Neural progenitor cell (in vitro differentiated cells): ENCODE measurements at regions not wholly inside any gene's neighbourhood (a gene's known extent, or its start where the extent isn't known, plus 50 kb on each side); places are given as distances from the start of the nearest gene placed in this dataset.

Source experiments
- DNase-seq: peaks from one replicate; pipeline ENCODE4 v3.0.0-alpha.2; 2016; ENCODE audit warnings: low spot score
- H2AFZ ChIP-seq: fragments of 200-600 bp; sonication (generic); replicated peaks from 2 replicates; pipeline ENCODE4 v1.6.1; 2016; ENCODE audit warnings: antibody characterized with exemption
- H3F3A ChIP-seq: fragments of 200-600 bp; sonication (generic); 2 replicates; pipeline ENCODE4 v1.6.1; 2016; ENCODE audit warnings: antibody characterized with exemption, low read depth
- H3K27ac ChIP-seq: fragments of 200-600 bp; sonication (generic); 2 replicates; pipeline ENCODE4 v1.5.1; 2016; ENCODE audit warnings: mild to moderate bottlenecking
- H3K27me3 ChIP-seq: fragments of 200-600 bp; sonication (generic); 2 replicates; pipeline ENCODE4 v1.6.1; 2016; ENCODE audit warnings: mild to moderate bottlenecking, moderate library complexity
- H3K36me3 ChIP-seq: fragments of 200-600 bp; sonication (generic); 2 replicates; pipeline ENCODE4 v1.5.1; 2016
- H3K4me1 ChIP-seq: fragments of 200-600 bp; sonication (generic); 2 replicates; pipeline ENCODE4 v1.6.1; 2016; ENCODE audit warnings: mixed run types
- H3K4me2 ChIP-seq: fragments of 200-600 bp; sonication (generic); 2 replicates; pipeline ENCODE4 v1.6.1; 2016
- H3K4me3 ChIP-seq: fragments of 200-600 bp; sonication (generic); 2 replicates; pipeline ENCODE4 v1.5.1; 2016
- H3K79me2 ChIP-seq: fragments of 200-600 bp; sonication (generic); 2 replicates; pipeline ENCODE4 v1.6.1; 2016; ENCODE audit warnings: low read depth
- H3K9ac ChIP-seq: fragments of 200-600 bp; sonication (generic); 2 replicates; pipeline ENCODE4 v1.6.1; 2016
- H3K9me3 ChIP-seq: fragments of 200-600 bp; sonication (generic); 2 replicates; pipeline ENCODE4 v1.5.1; 2016; ENCODE audit warnings: low read depth
- H4K20me1 ChIP-seq: fragments of 200-600 bp; sonication (generic); 2 replicates; pipeline ENCODE4 v1.6.1; 2016; ENCODE audit warnings: low read depth
- H3K27ac Mint-ChIP-seq: 3 replicates; pipeline ENCODE4 v1.8.0; 2021; ENCODE audit warnings: mixed read lengths
- H3K27me3 Mint-ChIP-seq: 2 replicates; pipeline ENCODE4 v1.8.0; 2022; ENCODE audit warnings: low read depth, mild to moderate bottlenecking, inconsistent platforms, moderate library complexity, mixed read lengths; ENCODE audit not compliant: insufficient read depth
- H3K36me3 Mint-ChIP-seq: 3 replicates; pipeline ENCODE4 v1.8.0; 2021; ENCODE audit warnings: mixed read lengths
- H3K4me1 Mint-ChIP-seq: 3 replicates; pipeline ENCODE4 v1.8.0; 2021; ENCODE audit warnings: mixed read lengths
- H3K4me3 Mint-ChIP-seq: 3 replicates; pipeline ENCODE4 v1.8.0; 2021; ENCODE audit warnings: mild to moderate bottlenecking, moderate library complexity, mixed read lengths
- H3K9me3 Mint-ChIP-seq: 3 replicates; pipeline ENCODE4 v1.8.0; 2020; ENCODE audit warnings: mixed read lengths
- CTCF ChIP-seq: fragments of 200-600 bp; sonication (generic); IDR thresholded peaks from 2 replicates; pipeline ENCODE4 v1.5.1; 2017; ENCODE audit warnings: antibody characterized with exemption, mild to moderate bottlenecking
- EZH2 ChIP-seq: fragments of 200-600 bp; sonication (generic); IDR thresholded peaks from 2 replicates; pipeline ENCODE4 v1.6.1; 2017; ENCODE audit warnings: antibody characterized with exemption, mild to moderate bottlenecking, moderate library complexity
- EZH2phosphoT487 ChIP-seq: fragments of 200-600 bp; sonication (generic); IDR thresholded peaks from 2 replicates; pipeline ENCODE4 v1.6.1; 2017; ENCODE audit warnings: antibody characterized with exemption

- Mint-ChIP-seq H3K27ac (no peak overlapping the region), H3K27me3 (peaks cover 1% of the 10 kb centered on the region), H3K9me3 (peaks cover 26% of the 10 kb centered on the region), H3K4me1 (peaks cover 3% of the 10 kb centered on the region), H3K36me3 (no peaks in the 10 kb centered on the region), H3K4me3 (no peak overlapping the region)
- Histone ChIP-seq H3K9me3 (peaks cover 5% of the 10 kb centered on the region), H3K4me1 (no peaks in the 10 kb centered on the region), H3F3A (no peaks in the 10 kb centered on the region), H3K4me3 (no peak overlapping the region), H3K27ac (no peak overlapping the region), H3K27me3 (no peaks in the 10 kb centered on the region), H3K9ac (no peak overlapping the region), H3K79me2 (no peaks in the 10 kb centered on the region), H3K36me3 (no peaks in the 10 kb centered on the region), H4K20me1 (no peaks in the 10 kb centered on the region), H2AFZ (no peak overlapping the region), H3K4me2 (no peak overlapping the region)
- DNase-seq, result no peak
- TF ChIP-seq CTCF, result no peak
- TF ChIP-seq EZH2, result no peak
- no peak for TF ChIP-seq EZH2phosphoT487
These were observed 296.6 kb upstream of the SLC7A11 start for GRCh38 chr4:138538743-138539142.

GRCh38 chr4:138537731-138538490 lies 295.8 kb upstream of the SLC7A11 start:
- Histone ChIP-seq H3K4me1 (no peaks in the 10 kb centered on the region), H3K4me3 (no peak overlapping the region), H3K36me3 (no peaks in the 10 kb centered on the region), H3K27me3 (no peaks in the 10 kb centered on the region), H2AFZ (no peak overlapping the region), H3K27ac (no peak overlapping the region), H3K9ac (no peak overlapping the region), H3F3A (no peaks in the 10 kb centered on the region), H3K9me3 (peaks cover 13% of the 10 kb centered on the region), H3K79me2 (no peaks in the 10 kb centered on the region), H4K20me1 (no peaks in the 10 kb centered on the region), H3K4me2 (no peak overlapping the region)
- TF ChIP-seq EZH2 (no peak), EZH2phosphoT487 (no peak), CTCF (no peak)
- H3K27ac Mint-ChIP-seq, result no peak overlapping the region
- DNase-seq, result no peak
- H3K9me3 Mint-ChIP-seq, result peaks cover 28% of the 10 kb centered on the region
- H3K4me3 Mint-ChIP-seq, result no peak overlapping the region
- peaks cover 3% of the 10 kb centered on the region for H3K27me3 Mint-ChIP-seq
- no peaks in the 10 kb centered on the region for H3K36me3 Mint-ChIP-seq
- peaks cover 3% of the 10 kb centered on the region for H3K4me1 Mint-ChIP-seq

GRCh38 chr4:138535316-138535715 lies 293.2 kb upstream of the SLC7A11 start:
- no peaks in the 10 kb centered on the region for H3K36me3 ChIP-seq
- H3K9me3 ChIP-seq, result peaks cover 20% of the 10 kb centered on the region
- H3K27ac ChIP-seq, result no peak overlapping the region
- DNase-seq, result no peak
- Mint-ChIP-seq H3K4me3 (no peak overlapping the region), H3K27ac (no peak overlapping the region), H3K9me3 (peaks cover 46% of the 10 kb centered on the region), H3K27me3 (peaks cover 3% of the 10 kb centered on the region), H3K36me3 (no peaks in the 10 kb centered on the region), H3K4me1 (no peaks in the 10 kb centered on the region)
- no peaks in the 10 kb centered on the region for H4K20me1 ChIP-seq
- H3K4me2 ChIP-seq, result no peak overlapping the region
- no peaks in the 10 kb centered on the region for H3K79me2 ChIP-seq
- no peaks in the 10 kb centered on the region for H3K27me3 ChIP-seq
- TF ChIP-seq EZH2, result no peak
- no peak for TF ChIP-seq EZH2phosphoT487
- no peak for TF ChIP-seq CTCF
- no peak overlapping the region for H2AFZ ChIP-seq
- no peaks in the 10 kb centered on the region for H3F3A ChIP-seq
- no peak overlapping the region for H3K4me3 ChIP-seq
- no peak overlapping the region for H3K9ac ChIP-seq
- no peaks in the 10 kb centered on the region for H3K4me1 ChIP-seq
